ENCODE measurements at regions not wholly inside any gene's neighbourhood (a gene's known extent, or its start where the extent isn't known, plus 50 kb on each side); places are given as distances from the start of the nearest gene placed in this dataset.
"Not testable (repeated sequence)": the region's sequence is repeated elsewhere in the genome, so short reads cannot be mapped to it uniquely, and the experiment has no call there.

- no peak overlapping the region for H3K27ac Mint-ChIP-seq
Measured at GRCh38 chr16:85243308-85243707, 131.0 kb upstream of the CIBAR2 start.

GRCh38 chr16:85244452-85244851 lies 132.2 kb upstream of the CIBAR2 start:
- not testable (repeated sequence) for H3K36me3 Mint-ChIP-seq (ENCODE audit: low read depth); H3K27me3 Mint-ChIP-seq (ENCODE audit: insufficient read depth); H3K27ac Mint-ChIP-seq; DNase-seq; H3K4me3 Mint-ChIP-seq; H3K9me3 Mint-ChIP-seq
- peaks cover 15% of the 10 kb centered on the region for H3K4me1 Mint-ChIP-seq (ENCODE audit: low read depth)

More at GRCh38 chr16:85243308-85243707, 131.0 kb upstream of the CIBAR2 start:
- TF ChIP-seq CTCF (IDR thresholded peaks at IDR 0.05), result no peak
- Mint-ChIP-seq H3K27me3 (ENCODE audit: insufficient read depth) (peaks cover 1% of the 10 kb centered on the region), H3K4me3 (no peak overlapping the region), H3K4me1 (ENCODE audit: low read depth) (peaks cover 16% of the 10 kb centered on the region), H3K9me3 (no peaks in the 10 kb centered on the region), H3K36me3 (ENCODE audit: low read depth) (no peaks in the 10 kb centered on the region)
- no peak for DNase-seq

- H3K27ac Mint-ChIP-seq, result peak overlapping the region; percentile 40
- TF ChIP-seq CTCF (IDR thresholded peaks at IDR 0.05), result peak; percentile 84
- peaks cover 10% of the 10 kb centered on the region for H3K4me1 Mint-ChIP-seq (ENCODE audit: low read depth)
- no peaks in the 10 kb centered on the region for H3K9me3 Mint-ChIP-seq
- no peaks in the 10 kb centered on the region for H3K36me3 Mint-ChIP-seq (ENCODE audit: low read depth)
- peak; percentile 80 for DNase-seq
- H3K27me3 Mint-ChIP-seq (ENCODE audit: insufficient read depth), result peaks cover 1% of the 10 kb centered on the region
- no peak overlapping the region for H3K4me3 Mint-ChIP-seq
Measured at GRCh38 chr16:85245307-85246172, 133.3 kb upstream of the CIBAR2 start.

- no peak for DNase-seq
- Mint-ChIP-seq H3K27me3 (ENCODE audit: insufficient read depth) (peaks cover 1% of the 10 kb centered on the region), H3K36me3 (ENCODE audit: low read depth) (no peaks in the 10 kb centered on the region), H3K9me3 (no peaks in the 10 kb centered on the region), H3K4me3 (no peak overlapping the region), H3K4me1 (ENCODE audit: low read depth) (peaks cover 10% of the 10 kb centered on the region), H3K27ac (no peak overlapping the region)
- TF ChIP-seq CTCF (IDR thresholded peaks at IDR 0.05), result no peak
Measured at GRCh38 chr16:85246473-85246872, 134.2 kb upstream of the CIBAR2 start.

GRCh38 chr16:85246973-85247372 lies 134.7 kb upstream of the CIBAR2 start:
- H3K4me3 Mint-ChIP-seq, result no peak overlapping the region
- no peaks in the 10 kb centered on the region for H3K36me3 Mint-ChIP-seq (ENCODE audit: low read depth)
- TF ChIP-seq CTCF (IDR thresholded peaks at IDR 0.05), result no peak
- peak overlapping the region; percentile 38; the same call in 1 of the 2 replicates for H3K27ac Mint-ChIP-seq
- peaks cover 2% of the 10 kb centered on the region for H3K27me3 Mint-ChIP-seq (ENCODE audit: insufficient read depth)
- no peaks in the 10 kb centered on the region for H3K9me3 Mint-ChIP-seq
- no peak for DNase-seq
- H3K4me1 Mint-ChIP-seq (ENCODE audit: low read depth), result peaks cover 10% of the 10 kb centered on the region

- no peaks in the 10 kb centered on the region for H3K36me3 Mint-ChIP-seq (ENCODE audit: low read depth)
- H3K4me3 Mint-ChIP-seq, result no peak overlapping the region
- H3K27ac Mint-ChIP-seq, result no peak overlapping the region
- no peak for DNase-seq
- no peak for TF ChIP-seq CTCF (IDR thresholded peaks at IDR 0.05)
- H3K27me3 Mint-ChIP-seq (ENCODE audit: insufficient read depth), result peaks cover 4% of the 10 kb centered on the region
- peaks cover 10% of the 10 kb centered on the region for H3K4me1 Mint-ChIP-seq (ENCODE audit: low read depth)
- H3K9me3 Mint-ChIP-seq, result no peaks in the 10 kb centered on the region
Measured at GRCh38 chr16:85248342-85248741, 136.1 kb upstream of the CIBAR2 start.
